OCI-LY1 (cell line): ENCODE measurements at regions not wholly inside any gene's neighbourhood (a gene's known extent, or its start where the extent isn't known, plus 50 kb on each side); places are given as distances from the start of the nearest gene placed in this dataset.

ENCODE experiments used
- H2AFZ ChIP-seq: fragments of 200-600 bp; sonication (generic), shearing (Covaris generic); 2 replicates; pipeline ENCODE4 v1.6.0; 2014; ENCODE audit warnings: antibody characterized with exemption, mild to moderate bottlenecking, low read length
- H3F3A ChIP-seq: fragments of 200-600 bp; sonication (generic), shearing (Covaris generic); 2 replicates; pipeline ENCODE4 v1.6.0; 2014; ENCODE audit warnings: mild to moderate bottlenecking, antibody characterized with exemption, low read length, moderate library complexity; ENCODE audit not compliant: insufficient read depth
- H3K27ac ChIP-seq: fragments of 200-600 bp; sonication (generic); 2 replicates; pipeline ENCODE4 v1.5.1; 2014; ENCODE audit warnings: low read length, mixed run types, mild to moderate bottlenecking, low read depth; ENCODE audit not compliant: poor library complexity, severe bottlenecking
- H3K27me3 ChIP-seq: fragments of 200-600 bp; sonication (generic); 2 replicates; pipeline ENCODE4 v1.6.0; 2014; ENCODE audit warnings: antibody characterized with exemption, mild to moderate bottlenecking, low read length, moderate library complexity; ENCODE audit not compliant: insufficient read depth
- H3K36me3 ChIP-seq: fragments of 200-600 bp; sonication (generic); 2 replicates; pipeline ENCODE4 v1.6.1; 2014; ENCODE audit warnings: mild to moderate bottlenecking, antibody characterized with exemption, low read length, moderate library complexity, mixed read lengths; ENCODE audit not compliant: insufficient read depth
- H3K4me1 ChIP-seq: fragments of 200-600 bp; sonication (generic); 2 replicates; pipeline ENCODE4 v1.5.1; 2014; ENCODE audit warnings: mild to moderate bottlenecking, low read length, moderate library complexity; ENCODE audit not compliant: insufficient read depth, severe bottlenecking
- H3K4me2 ChIP-seq: fragments of 200-600 bp; sonication (generic), shearing (Covaris generic); 2 replicates; pipeline ENCODE4 v1.6.1; 2014; ENCODE audit warnings: low read length
- H3K4me3 ChIP-seq: fragments of 200-600 bp; sonication (generic); 2 replicates; pipeline ENCODE4 v1.5.1; 2014; ENCODE audit warnings: low read length, low read depth, mild to moderate bottlenecking, mixed read lengths; ENCODE audit not compliant: poor library complexity, severe bottlenecking
- H3K79me2 ChIP-seq: fragments of 200-600 bp; shearing (Covaris generic); 2 replicates; pipeline ENCODE4 v1.6.1; 2016; ENCODE audit warnings: mixed run types, low read length, mixed read lengths; ENCODE audit not compliant: insufficient read depth
- H3K9ac ChIP-seq: fragments of 200-600 bp; sonication (generic), shearing (Covaris generic); 2 replicates; pipeline ENCODE4 v1.6.1; 2014; ENCODE audit warnings: mild to moderate bottlenecking, low read length, mixed read lengths
- H3K9me2 ChIP-seq: fragments of 200-600 bp; sonication (generic), shearing (Covaris generic); 2 replicates; pipeline ENCODE4 v1.6.1; 2014; ENCODE audit warnings: low read depth, mild to moderate bottlenecking, low read length, mixed read lengths
- H3K9me3 ChIP-seq: fragments of 200-600 bp; shearing (Covaris generic); 2 replicates; pipeline ENCODE4 v1.6.1; 2014; ENCODE audit warnings: low read length, mixed read lengths
- H4K20me1 ChIP-seq: fragments of 200-600 bp; sonication (generic), shearing (Covaris generic); 2 replicates; pipeline ENCODE4 v1.6.0; 2016; ENCODE audit warnings: mild to moderate bottlenecking, low read length; ENCODE audit not compliant: insufficient read depth
- EZH2 ChIP-seq: fragments of 200-600 bp; sonication (generic), shearing (Covaris generic); IDR thresholded peaks from 2 replicates; pipeline ENCODE4 v1.8.0; 2017; ENCODE audit warnings: borderline replicate concordance, mixed run types, mild to moderate bottlenecking, antibody characterized with exemption, low read length, moderate library complexity, mixed read lengths
- TF ChIP-seq, protein P1 (sequence below): fragments of 200-600 bp; sonication (generic), shearing (Covaris generic); IDR thresholded peaks from 2 replicates; pipeline ENCODE4 v1.5.1; 2017; ENCODE audit warnings: mild to moderate bottlenecking, antibody characterized with exemption, low read length, moderate library complexity, mixed read lengths

GRCh38 chr15:70505411-70505919, 257.9 kb downstream of the UACA start:
- Histone ChIP-seq H3F3A (no peaks in the 10 kb centered on the region), H3K27ac (no peak overlapping the region), H3K79me2 (no peaks in the 10 kb centered on the region), H3K9me2 (no peaks in the 10 kb centered on the region), H3K9ac (no peak overlapping the region), H3K36me3 (no peaks in the 10 kb centered on the region; the same call in 1 of the 2 replicates), H3K4me3 (no peak overlapping the region), H3K4me1 (peaks cover 15% of the 10 kb centered on the region), H3K4me2 (no peak overlapping the region), H2AFZ (no peak overlapping the region), H3K27me3 (no peaks in the 10 kb centered on the region; the same call in 1 of the 2 replicates), H4K20me1 (no peaks in the 10 kb centered on the region), H3K9me3 (peaks cover 5% of the 10 kb centered on the region; the same call in 1 of the 2 replicates)
- TF ChIP-seq, protein P1, sequence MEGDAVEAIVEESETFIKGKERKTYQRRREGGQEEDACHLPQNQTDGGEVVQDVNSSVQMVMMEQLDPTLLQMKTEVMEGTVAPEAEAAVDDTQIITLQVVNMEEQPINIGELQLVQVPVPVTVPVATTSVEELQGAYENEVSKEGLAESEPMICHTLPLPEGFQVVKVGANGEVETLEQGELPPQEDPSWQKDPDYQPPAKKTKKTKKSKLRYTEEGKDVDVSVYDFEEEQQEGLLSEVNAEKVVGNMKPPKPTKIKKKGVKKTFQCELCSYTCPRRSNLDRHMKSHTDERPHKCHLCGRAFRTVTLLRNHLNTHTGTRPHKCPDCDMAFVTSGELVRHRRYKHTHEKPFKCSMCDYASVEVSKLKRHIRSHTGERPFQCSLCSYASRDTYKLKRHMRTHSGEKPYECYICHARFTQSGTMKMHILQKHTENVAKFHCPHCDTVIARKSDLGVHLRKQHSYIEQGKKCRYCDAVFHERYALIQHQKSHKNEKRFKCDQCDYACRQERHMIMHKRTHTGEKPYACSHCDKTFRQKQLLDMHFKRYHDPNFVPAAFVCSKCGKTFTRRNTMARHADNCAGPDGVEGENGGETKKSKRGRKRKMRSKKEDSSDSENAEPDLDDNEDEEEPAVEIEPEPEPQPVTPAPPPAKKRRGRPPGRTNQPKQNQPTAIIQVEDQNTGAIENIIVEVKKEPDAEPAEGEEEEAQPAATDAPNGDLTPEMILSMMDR = no peak
- TF ChIP-seq EZH2 = no peak

DNA sequence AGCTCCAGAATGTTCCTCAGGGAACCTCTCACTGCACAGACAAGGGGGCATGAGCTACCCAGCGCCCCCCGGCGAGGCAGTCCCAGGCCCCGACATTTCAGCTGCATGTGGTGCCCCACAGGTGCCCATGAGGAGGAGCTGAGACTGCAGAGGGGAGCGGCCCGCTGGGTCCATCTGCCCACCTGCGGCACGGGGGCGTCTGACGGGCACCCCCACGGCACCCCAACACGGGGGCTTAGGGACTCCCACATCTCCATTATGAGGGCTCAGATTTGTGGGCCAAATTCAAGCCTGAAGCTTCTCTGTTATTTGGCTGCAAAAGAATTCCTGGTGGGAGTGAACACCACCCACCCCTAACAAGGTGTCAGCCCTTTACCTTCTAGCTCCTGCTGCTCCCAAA, 258.4 kb downstream of the UACA start:
- H3K79me2 ChIP-seq = no peaks in the 10 kb centered on the region
- H3K27ac ChIP-seq = no peak overlapping the region
- TF ChIP-seq, protein P1 = no peak
- TF ChIP-seq EZH2 = no peak
- H4K20me1 ChIP-seq = no peaks in the 10 kb centered on the region
- no peak overlapping the region for H2AFZ ChIP-seq
- H3F3A ChIP-seq = no peaks in the 10 kb centered on the region
- no peaks in the 10 kb centered on the region for H3K9me2 ChIP-seq
- H3K9me3 ChIP-seq = peaks cover 3% of the 10 kb centered on the region; the same call in 1 of the 2 replicates
- no peak overlapping the region for H3K9ac ChIP-seq
- no peak overlapping the region for H3K4me3 ChIP-seq
- peaks cover 15% of the 10 kb centered on the region for H3K4me1 ChIP-seq
- H3K36me3 ChIP-seq = no peaks in the 10 kb centered on the region
- H3K27me3 ChIP-seq = no peaks in the 10 kb centered on the region; the same call in 1 of the 2 replicates
- H3K4me2 ChIP-seq = no peak overlapping the region; the same call in 1 of the 2 replicates

- Histone ChIP-seq H3K9me3 (no peaks in the 10 kb centered on the region), H2AFZ (no peak overlapping the region), H3K27me3 (no peaks in the 10 kb centered on the region), H3K9me2 (no peaks in the 10 kb centered on the region), H3K79me2 (no peaks in the 10 kb centered on the region), H3K4me2 (no peak overlapping the region; the same call in 1 of the 2 replicates), H3K4me1 (peaks cover 15% of the 10 kb centered on the region), H3K9ac (no peak overlapping the region), H4K20me1 (no peaks in the 10 kb centered on the region), H3K4me3 (no peak overlapping the region), H3K27ac (no peak overlapping the region), H3K36me3 (no peaks in the 10 kb centered on the region), H3F3A (no peaks in the 10 kb centered on the region)
- TF ChIP-seq EZH2 = no peak
- TF ChIP-seq, protein P1 = no peak
These were observed 258.9 kb downstream of the UACA start for GRCh38 chr15:70504299-70504951.
